ENCODE measurements at regions not wholly inside any gene's neighbourhood (a gene's known extent, or its start where the extent isn't known, plus 50 kb on each side); places are given as distances from the start of the nearest gene placed in this dataset.
"Not testable (repeated sequence)": the region's sequence is repeated elsewhere in the genome, so short reads cannot be mapped to it uniquely, and the experiment has no call there.

DNA sequence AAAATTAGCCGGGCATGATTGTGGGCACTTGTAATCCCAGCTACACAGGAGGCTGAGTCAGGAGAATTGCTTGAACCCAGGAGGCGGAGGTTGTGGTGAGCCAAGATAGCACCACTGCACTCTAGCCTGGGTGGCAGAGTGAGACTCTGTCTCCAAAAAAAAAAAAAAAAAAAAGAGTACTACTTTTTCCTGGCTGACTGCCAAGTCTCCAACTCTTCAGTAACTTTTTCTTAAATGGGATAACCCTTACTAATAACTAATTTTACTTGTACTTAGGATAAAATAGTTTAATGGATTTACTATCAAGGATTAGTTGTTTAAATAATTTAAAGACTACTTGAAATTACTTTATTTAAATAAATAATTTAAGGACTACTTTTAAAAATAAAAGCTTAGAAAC is 158.8 kb upstream of the CAND1 start:
- ATAC-seq; in situ Hi-C loops (cut with HindIII; ENCODE audit: extremely low pct_ligation_motif_present, low pct_unique_long_range_greater_than_20kb); DNase-seq (ENCODE audit: low spot score); BruUV-seq (replicated peaks); H3K4me2 ChIP-seq (ENCODE audit: low read depth, low read length); H3K27ac ChIP-seq (ENCODE audit: extremely low read length, insufficient read depth, low read length); H3K9me3 ChIP-seq (ENCODE audit: low read length); H3K27me3 ChIP-seq (ENCODE audit: control insufficient read depth in 1 of 2, insufficient read depth in 2 of 2, low read length in 2 of 2); H3K9ac ChIP-seq (ENCODE audit: insufficient read depth, low read depth, low read length); H3K79me2 ChIP-seq (ENCODE audit: insufficient read depth, low read length); POLR2A ChIA-PET; FAIRE-seq; H2AFZ ChIP-seq (ENCODE audit: low read length); H3K4me1 ChIP-seq (ENCODE audit: insufficient read depth, low read length); intact Hi-C loops (cut with micrococcal nuclease; ENCODE audit: unreplicated experiment); H3K36me3 ChIP-seq (replicated peaks in 1 of 2; ENCODE audit: control insufficient read depth in 1 of 2, insufficient read depth in 2 of 2, low read length in 2 of 2); CTCF ChIA-PET (ENCODE audit: low intra/inter-chr PET ratio, low total read pairs); H4K20me1 ChIP-seq (ENCODE audit: insufficient read depth, low read length); H3K4me3 ChIP-seq (replicated peaks in 1 of 3; ENCODE audit: insufficient read depth in 1 of 3, low read depth in 2 of 3, low read length in 3 of 3); TF ChIP-seq LCORL (CRISPR knock-in tag; IDR thresholded peaks at IDR 0.05): not testable (repeated sequence)
- peak; percentile 61 for TF ChIP-seq LCORL (IDR thresholded peaks at IDR 0.05)
- 94% methylated on average over 2 of the region's 2 CpGs for WGBS (ENCODE audit: low lambda C conversion rate)

DNA sequence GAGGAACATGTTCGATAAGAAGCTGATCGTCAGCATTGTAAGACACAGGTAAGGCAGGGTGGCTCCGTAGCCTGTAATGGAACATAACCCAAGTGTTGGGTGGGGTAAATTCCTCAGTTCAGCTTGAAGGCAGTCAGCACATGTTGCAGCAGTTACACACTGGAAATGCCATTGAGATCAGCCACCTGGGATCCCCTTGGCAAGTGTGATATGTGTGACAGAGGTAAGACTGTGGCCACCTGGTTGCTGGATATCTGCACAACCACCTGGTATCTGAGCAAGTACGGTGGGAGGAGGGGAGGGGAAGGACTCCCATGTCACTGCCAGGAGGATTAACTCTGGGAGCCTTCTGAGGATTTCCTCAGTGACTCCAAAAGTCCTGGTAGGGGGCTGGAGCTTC is 158.0 kb upstream of the CAND1 start:
- DNase-seq (ENCODE audit: low spot score) (no peak), ATAC-seq (no peak), FAIRE-seq (no peak)
- no peak overlapping the region for H3K27ac ChIP-seq (ENCODE audit: extremely low read length, insufficient read depth, low read length)
- CTCF ChIA-PET (ENCODE audit: low intra/inter-chr PET ratio, low total read pairs), result no interaction called here
- BruUV-seq (replicated peaks), result no TSS peak
- H3K4me1 ChIP-seq (ENCODE audit: insufficient read depth, low read length), result no peaks in the 10 kb centered on the region
- no peaks in the 10 kb centered on the region for H3K79me2 ChIP-seq (ENCODE audit: insufficient read depth, low read length)
- POLR2A ChIA-PET, result no interaction called here
- no peak for TF ChIP-seq ZNF652 (CRISPR knock-in tag; IDR thresholded peaks at IDR 0.05; ENCODE audit: borderline replicate concordance, low read depth)
- TF ChIP-seq ZNF644 (CRISPR knock-in tag; IDR thresholded peaks at IDR 0.05; ENCODE audit: low read depth), result no peak
- no peak for TF ChIP-seq XBP1 (CRISPR knock-in tag; IDR thresholded peaks at IDR 0.05)
- no peak for TF ChIP-seq ZFAT (CRISPR knock-in tag; conservative IDR thresholded peaks at IDR 0.05)
- no peak for TF ChIP-seq HMG20B (CRISPR knock-in tag; conservative IDR thresholded peaks at IDR 0.05)
- no peak for TF ChIP-seq ZNF263 (CRISPR knock-in tag; IDR thresholded peaks at IDR 0.05)
- TF ChIP-seq, protein P1, sequence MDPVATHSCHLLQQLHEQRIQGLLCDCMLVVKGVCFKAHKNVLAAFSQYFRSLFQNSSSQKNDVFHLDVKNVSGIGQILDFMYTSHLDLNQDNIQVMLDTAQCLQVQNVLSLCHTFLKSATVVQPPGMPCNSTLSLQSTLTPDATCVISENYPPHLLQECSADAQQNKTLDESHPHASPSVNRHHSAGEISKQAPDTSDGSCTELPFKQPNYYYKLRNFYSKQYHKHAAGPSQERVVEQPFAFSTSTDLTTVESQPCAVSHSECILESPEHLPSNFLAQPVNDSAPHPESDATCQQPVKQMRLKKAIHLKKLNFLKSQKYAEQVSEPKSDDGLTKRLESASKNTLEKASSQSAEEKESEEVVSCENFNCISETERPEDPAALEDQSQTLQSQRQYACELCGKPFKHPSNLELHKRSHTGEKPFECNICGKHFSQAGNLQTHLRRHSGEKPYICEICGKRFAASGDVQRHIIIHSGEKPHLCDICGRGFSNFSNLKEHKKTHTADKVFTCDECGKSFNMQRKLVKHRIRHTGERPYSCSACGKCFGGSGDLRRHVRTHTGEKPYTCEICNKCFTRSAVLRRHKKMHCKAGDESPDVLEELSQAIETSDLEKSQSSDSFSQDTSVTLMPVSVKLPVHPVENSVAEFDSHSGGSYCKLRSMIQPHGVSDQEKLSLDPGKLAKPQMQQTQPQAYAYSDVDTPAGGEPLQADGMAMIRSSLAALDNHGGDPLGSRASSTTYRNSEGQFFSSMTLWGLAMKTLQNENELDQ (CRISPR knock-in tag; IDR thresholded peaks at IDR 0.05; ENCODE audit: borderline replicate concordance), result no peak
- intact Hi-C loops (cut with micrococcal nuclease; ENCODE audit: unreplicated experiment) (no loop called here), in situ Hi-C loops (cut with HindIII; ENCODE audit: extremely low pct_ligation_motif_present, low pct_unique_long_range_greater_than_20kb) (no loop called here)
- no peaks in the 10 kb centered on the region for H4K20me1 ChIP-seq (ENCODE audit: insufficient read depth, low read length)
- no peak overlapping the region for H3K4me2 ChIP-seq (ENCODE audit: low read depth, low read length)
- no peak overlapping the region for H3K9ac ChIP-seq (ENCODE audit: insufficient read depth, low read depth, low read length)
- whole genome bisulfite sequencing (ENCODE audit: low lambda C conversion rate), result 41% methylated on average over 3 of the region's 4 CpGs
- no peaks in the 10 kb centered on the region; the same call in 1 of the 2 replicates for H3K9me3 ChIP-seq (ENCODE audit: low read length)
- no peaks in the 10 kb centered on the region for H3K27me3 ChIP-seq (ENCODE audit: control insufficient read depth in 1 of 2, insufficient read depth in 2 of 2, low read length in 2 of 2)
- H2AFZ ChIP-seq (ENCODE audit: low read length), result no peak overlapping the region
- no peak overlapping the region for H3K4me3 ChIP-seq (replicated peaks in 1 of 3; ENCODE audit: insufficient read depth in 1 of 3, low read depth in 2 of 3, low read length in 3 of 3)
- H3K36me3 ChIP-seq (replicated peaks in 1 of 2; ENCODE audit: control insufficient read depth in 1 of 2, insufficient read depth in 2 of 2, low read length in 2 of 2), result no peaks in the 10 kb centered on the region

Data from HepG2 (cell line).